ENCODE measurements at regions not wholly inside any gene's neighbourhood (a gene's known extent, or its start where the extent isn't known, plus 50 kb on each side); places are given as distances from the start of the nearest gene placed in this dataset.
A peak's percentile ranks its signal among the peaks of the same experiment; 100 is the strongest.
"Not testable (repeated sequence)": the region's sequence is repeated elsewhere in the genome, so short reads cannot be mapped to it uniquely, and the experiment has no call there.

GRCh38 chr21:23936991-23937390, 1670.3 kb downstream of the MRPL39 start:
- intact Hi-C loops (cut with micrococcal nuclease) = no loop called here
- H3K27me3 ChIP-seq (ENCODE audit: low read depth) = no peaks in the 10 kb centered on the region
- no peak overlapping the region for H3K4me3 ChIP-seq
- no peak for TF ChIP-seq CTCF (IDR thresholded peaks at IDR 0.05; ENCODE audit: borderline replicate concordance)
- no peak overlapping the region for H3K27ac ChIP-seq (replicated peaks)
- no peak for DNase-seq
- no peaks in the 10 kb centered on the region for H3K9me3 ChIP-seq (replicated peaks)
- no peaks in the 10 kb centered on the region for H3K36me3 ChIP-seq
- no peaks in the 10 kb centered on the region for H3K4me1 ChIP-seq

- Histone ChIP-seq H3K4me3 (no peak overlapping the region), H3K27me3 (ENCODE audit: low read depth) (no peaks in the 10 kb centered on the region), H3K36me3 (no peaks in the 10 kb centered on the region), H3K4me1 (no peaks in the 10 kb centered on the region), H3K27ac (replicated peaks) (no peak overlapping the region), H3K9me3 (replicated peaks) (no peaks in the 10 kb centered on the region)
- TF ChIP-seq CTCF (IDR thresholded peaks at IDR 0.05; ENCODE audit: borderline replicate concordance) = peak; percentile 33
- DNase-seq = no peak
- intact Hi-C loops (cut with micrococcal nuclease) = no loop called here
Observed at GRCh38 chr21:23936224-23936623, 1671.1 kb downstream of the MRPL39 start.

GRCh38 chr21:23930565-23930964, 1676.7 kb downstream of the MRPL39 start:
- H3K4me3 ChIP-seq = no peak overlapping the region
- H3K27ac ChIP-seq (replicated peaks) = no peak overlapping the region
- no peak for DNase-seq
- no peak for TF ChIP-seq CTCF (IDR thresholded peaks at IDR 0.05; ENCODE audit: borderline replicate concordance)
- H3K9me3 ChIP-seq (replicated peaks) = no peaks in the 10 kb centered on the region
- H3K27me3 ChIP-seq (ENCODE audit: low read depth) = no peaks in the 10 kb centered on the region
- intact Hi-C loops (cut with micrococcal nuclease) = no loop called here
- no peaks in the 10 kb centered on the region for H3K4me1 ChIP-seq
- no peaks in the 10 kb centered on the region for H3K36me3 ChIP-seq

- intact Hi-C loops (cut with micrococcal nuclease); H3K9me3 ChIP-seq (replicated peaks); H3K27ac ChIP-seq (replicated peaks); H3K4me3 ChIP-seq; H3K4me1 ChIP-seq; H3K27me3 ChIP-seq (ENCODE audit: low read depth); H3K36me3 ChIP-seq; DNase-seq: not testable (repeated sequence)
Observed at GRCh38 chr21:23926430-23926829, 1680.9 kb downstream of the MRPL39 start.

GRCh38 chr21:23921670-23922418, 1685.4 kb downstream of the MRPL39 start:
- Histone ChIP-seq H3K4me3 (no peak overlapping the region), H3K36me3 (no peaks in the 10 kb centered on the region), H3K27ac (replicated peaks) (no peak overlapping the region), H3K9me3 (replicated peaks) (no peaks in the 10 kb centered on the region), H3K4me1 (no peaks in the 10 kb centered on the region), H3K27me3 (ENCODE audit: low read depth) (no peaks in the 10 kb centered on the region)
- no peak for DNase-seq
- intact Hi-C loops (cut with micrococcal nuclease) = no loop called here
- TF ChIP-seq CTCF (IDR thresholded peaks at IDR 0.05; ENCODE audit: borderline replicate concordance) = no peak

GRCh38 chr21:23900727-23901126, 1706.6 kb downstream of the MRPL39 start:
- Histone ChIP-seq H3K4me1 (no peaks in the 10 kb centered on the region), H3K4me3 (no peak overlapping the region), H3K27ac (replicated peaks) (no peak overlapping the region), H3K36me3 (no peaks in the 10 kb centered on the region), H3K9me3 (replicated peaks) (peaks cover 8% of the 10 kb centered on the region), H3K27me3 (ENCODE audit: low read depth) (no peaks in the 10 kb centered on the region)
- no peak for DNase-seq
- TF ChIP-seq CTCF (IDR thresholded peaks at IDR 0.05; ENCODE audit: borderline replicate concordance) = no peak
- intact Hi-C loops (cut with micrococcal nuclease) = no loop called here

Data from left ventricle myocardium inferior (tissue), 1 donor.